IMR-90 (cell line): ENCODE measurements at regions not wholly inside any gene's neighbourhood (a gene's known extent, or its start where the extent isn't known, plus 50 kb on each side); places are given as distances from the start of the nearest gene placed in this dataset.

Experiments used
- ATAC-seq: fragments of 200-7000 bp; cut with Tn5 transposase; 2 replicates; pipeline ENCODE4 v1.9.1; 2020; ENCODE audit warnings: low read depth, mild to moderate bottlenecking, moderate library complexity
- BruUV-seq: library from RNA; stranded (reverse); fragments of 400-500 nt; replicated peaks from 2 replicates; lab custom pipeline; 2021; lab: Mats Ljungman, UMichigan
- CTCF ChIA-PET: fragments of 300-600 bp; formaldehyde crosslinking; extraction: SDS; loops from one replicate; lab custom pipeline; 2021; ENCODE audit warnings: antibody characterized with exemption; lab: Yijun Ruan, JAX
- POLR2A ChIA-PET: fragments of 300-600 bp; sonication (Branson Sonifier 250); formaldehyde crosslinking; loops from one replicate; lab custom pipeline; 2022; ENCODE audit warnings: antibody characterized with exemption; ENCODE audit not compliant: unreplicated experiment; lab: Charles Lee
- DNase-seq: peaks from one replicate; pipeline ENCODE4 v3.0.0; 2013
- H2AFZ ChIP-seq: replicated peaks from 2 replicates; pipeline ENCODE3; 2013; ENCODE audit warnings: low read length, mild to moderate bottlenecking; ENCODE audit not compliant: poor library complexity
- H2AK5ac ChIP-seq: 2 replicates; pipeline ENCODE4 v1.6.1; 2013; ENCODE audit warnings: low read depth, low read length, inconsistent platforms
- H2AK9ac ChIP-seq: replicated peaks from 2 replicates; pipeline ENCODE3; 2013; ENCODE audit warnings: mild to moderate bottlenecking, low read depth, low read length, moderate library complexity; ENCODE audit not compliant: poor library complexity
- H2BK120ac ChIP-seq: 2 replicates; pipeline ENCODE4 v1.6.1; 2013; ENCODE audit warnings: low read depth, low read length, inconsistent platforms
- H2BK15ac ChIP-seq: 3 replicates; pipeline ENCODE4 v1.6.1; 2013; ENCODE audit warnings: low read depth, low read length, inconsistent platforms
- H2BK20ac ChIP-seq: 2 replicates; pipeline ENCODE4 v1.6.1; 2013; ENCODE audit warnings: low read depth, mild to moderate bottlenecking, inconsistent platforms, low read length, moderate library complexity
- H2BK5ac ChIP-seq: 2 replicates; pipeline ENCODE4 v1.6.1; 2013; ENCODE audit warnings: mild to moderate bottlenecking, low read depth, low read length, inconsistent platforms; ENCODE audit not compliant: poor library complexity, severe bottlenecking
- H3K14ac ChIP-seq: replicated peaks from 2 replicates; pipeline ENCODE4 v1.6.1; 2013; ENCODE audit warnings: low read depth, low read length, inconsistent platforms
- H3K18ac ChIP-seq: 2 replicates; pipeline ENCODE4 v1.6.1; 2013; ENCODE audit warnings: low read depth, low read length, control low read depth
- H3K23ac ChIP-seq: 2 replicates; pipeline ENCODE4 v1.6.1; 2013; ENCODE audit warnings: low read depth, low read length, inconsistent platforms
- H3K27ac ChIP-seq: 2 replicates; pipeline ENCODE4 v1.5.1; 2013; ENCODE audit warnings: mild to moderate bottlenecking, control low read depth, low read length; ENCODE audit not compliant: insufficient read depth
- H3K27me3 ChIP-seq: 2 replicates; pipeline ENCODE4 v1.6.1; 2013; ENCODE audit warnings: low read length; ENCODE audit not compliant: control insufficient read depth, insufficient read depth
- H3K36me3 ChIP-seq: 2 replicates; pipeline ENCODE4 v1.6.1; 2013; ENCODE audit warnings: low read length, mixed read lengths; ENCODE audit not compliant: control insufficient read depth, insufficient read depth
- H3K4ac ChIP-seq: 2 replicates; pipeline ENCODE4 v1.6.1; 2013; ENCODE audit warnings: low read depth, low read length, inconsistent platforms
- H3K4me1 ChIP-seq: 2 replicates; pipeline ENCODE4 v1.6.1; 2013; ENCODE audit warnings: low read length, mixed read lengths; ENCODE audit not compliant: control insufficient read depth, insufficient read depth
- H3K4me2 ChIP-seq: 2 replicates; pipeline ENCODE4 v1.6.1; 2013; ENCODE audit warnings: low read depth, mild to moderate bottlenecking, control low read depth, low read length, moderate library complexity
- H3K4me3 ChIP-seq: 2 replicates; pipeline ENCODE4 v1.5.1; 2013; ENCODE audit warnings: low read depth, mild to moderate bottlenecking, control low read depth, low read length, moderate library complexity; ENCODE audit not compliant: insufficient read depth
- H3K56ac ChIP-seq: 2 replicates; pipeline ENCODE4 v1.6.1; 2013; ENCODE audit warnings: low read length, inconsistent platforms; ENCODE audit not compliant: insufficient read depth; ENCODE audit errors: extremely low read depth
- H3K79me1 ChIP-seq, 2 experiments: 2 replicates each; pipeline ENCODE4 v1.6.1; 2013; ENCODE audit warnings: low read length in 2 of 2, inconsistent platforms in 1 of 2, low read depth in 1 of 2
- H3K9ac ChIP-seq: 2 replicates; pipeline ENCODE4 v1.6.1; 2013; ENCODE audit warnings: low read depth, low read length, control low read depth
- H3K9me1 ChIP-seq: 2 replicates; pipeline ENCODE4 v1.6.1; 2013; ENCODE audit warnings: low read length, inconsistent platforms; ENCODE audit not compliant: insufficient read depth
- H3K9me3 ChIP-seq: 2 replicates; pipeline ENCODE4 v1.6.1; 2013; ENCODE audit warnings: low read length; ENCODE audit not compliant: control insufficient read depth, insufficient read depth
- H4K20me1 ChIP-seq: 2 replicates; pipeline ENCODE4 v1.6.1; 2013; ENCODE audit warnings: low read length, inconsistent platforms; ENCODE audit not compliant: insufficient read depth
- H4K5ac ChIP-seq: 2 replicates; pipeline ENCODE4 v1.6.1; 2013; ENCODE audit warnings: mild to moderate bottlenecking, low read depth, low read length, control low read depth
- H4K8ac ChIP-seq, 2 experiments: 2 replicates each; pipeline ENCODE4 v1.6.1; 2013; ENCODE audit warnings: low read depth in 2 of 2, low read length in 2 of 2, control low read depth in 1 of 2, inconsistent platforms in 1 of 2
- H4K91ac ChIP-seq: 2 replicates; pipeline ENCODE4 v1.6.1; 2013; ENCODE audit warnings: low read depth, low read length, inconsistent platforms; ENCODE audit not compliant: insufficient read depth
- BHLHE40 ChIP-seq: fragments of 150-350 bp; IDR thresholded peaks from 2 replicates; pipeline ENCODE4 v1.6.1; 2016; ENCODE audit warnings: mild to moderate bottlenecking, low read depth, low read length
- CEBPB ChIP-seq: IDR thresholded peaks from 2 replicates; pipeline ENCODE4 v1.6.1; 2012; ENCODE audit warnings: low read depth, low read length, improper control_type of control experiment
- CHD1 ChIP-seq: IDR thresholded peaks from 2 replicates; pipeline ENCODE4 v1.6.1; 2012; ENCODE audit warnings: low read depth, low read length, improper control_type of control experiment
- CTCF ChIP-seq: conservative IDR thresholded peaks from 2 replicates; pipeline ENCODE4 v1.5.1; 2012; ENCODE audit warnings: mild to moderate bottlenecking, low read depth, low read length, improper control_type of control experiment
- FOS ChIP-seq: fragments of 150-350 bp; IDR thresholded peaks from 2 replicates; pipeline ENCODE4 v1.6.1; 2016; ENCODE audit warnings: low read depth, low read length
- MAFK ChIP-seq: IDR thresholded peaks from 2 replicates; pipeline ENCODE4 v1.6.1; 2012; ENCODE audit warnings: low read depth, low read length, improper control_type of control experiment
- MAZ ChIP-seq: IDR thresholded peaks from 2 replicates; pipeline ENCODE4 v1.6.1; 2012; ENCODE audit warnings: low read depth, mild to moderate bottlenecking, low read length, improper control_type of control experiment, moderate library complexity, borderline replicate concordance
- MXI1 ChIP-seq: IDR thresholded peaks from 2 replicates; pipeline ENCODE4 v1.6.1; 2012; ENCODE audit warnings: low read depth, mild to moderate bottlenecking, low read length, moderate library complexity, borderline replicate concordance
- NFE2L2 ChIP-seq: fragments of 150-350 bp; IDR thresholded peaks from 2 replicates; pipeline ENCODE4 v1.6.1; 2016; ENCODE audit warnings: low read depth, mild to moderate bottlenecking, low read length
- POLR2A ChIP-seq: IDR thresholded peaks from 2 replicates; pipeline ENCODE4 v1.6.1; 2012; ENCODE audit warnings: mild to moderate bottlenecking, low read depth, low read length
- RAD21 ChIP-seq: IDR thresholded peaks from 2 replicates; pipeline ENCODE4 v1.6.1; 2012; ENCODE audit warnings: low read length, improper control_type of control experiment
- RCOR1 ChIP-seq: IDR thresholded peaks from 2 replicates; pipeline ENCODE4 v1.6.1; 2012; ENCODE audit warnings: mild to moderate bottlenecking, low read length, improper control_type of control experiment; ENCODE audit not compliant: insufficient replicate concordance
- RFX5 ChIP-seq: IDR thresholded peaks from 2 replicates; pipeline ENCODE4 v1.8.0; 2012; ENCODE audit warnings: low read depth, mild to moderate bottlenecking, low read length, moderate library complexity
- SMC3 ChIP-seq: fragments of 150-350 bp; IDR thresholded peaks from 2 replicates; pipeline ENCODE4 v1.6.1; 2016; ENCODE audit warnings: low read depth, mild to moderate bottlenecking, antibody characterized with exemption, low read length, moderate library complexity
- USF2 ChIP-seq: fragments of 150-350 bp; IDR thresholded peaks from 2 replicates; pipeline ENCODE4 v1.6.1; 2017; ENCODE audit warnings: mild to moderate bottlenecking, antibody characterized with exemption, low read length, low read depth
- dilution Hi-C: fragments of 300-500 bp; cut with HindIII; formaldehyde crosslinking; loops from one replicate; pipeline ENCODE4 v1.14.3; 2018; ENCODE audit warnings: low sequenced_read_pairs; ENCODE audit not compliant: unreplicated experiment
- in situ Hi-C: fragments of 300-500 bp; cut with MboI; formaldehyde crosslinking; loops from 3 replicates; pipeline ENCODE4 v1.14.3; 2019; ENCODE audit warnings: low sequenced_read_pairs, inconsistent platforms, mixed read lengths
- intact Hi-C: fragments of 100-400 bp; cut with micrococcal nuclease; formaldehyde crosslinking; loops from 2 replicates; pipeline ENCODE4 v1.10.0; 2022

DNA sequence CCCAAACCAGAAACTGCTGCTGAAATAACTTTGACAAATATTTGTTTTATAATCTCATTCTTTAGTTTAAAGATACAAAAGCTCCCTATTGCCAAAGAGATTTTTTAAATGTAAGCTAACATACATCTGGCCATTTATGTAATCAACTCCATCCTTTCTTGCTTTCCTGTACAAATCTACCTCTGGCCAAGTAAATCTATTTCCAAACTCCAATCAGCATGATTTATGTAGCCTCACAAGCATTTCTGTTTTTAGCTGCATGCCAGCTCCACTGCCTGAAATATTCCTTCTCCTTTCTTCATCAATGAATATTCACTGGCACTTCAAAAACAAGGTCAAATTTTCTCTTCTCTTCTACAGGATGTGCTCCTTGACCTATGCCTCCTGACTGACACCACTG lies 80.0 kb downstream of the SHOX2 start:
- ATAC-seq = no peak
- in situ Hi-C loops = no loop called here

More for the DNA sequence above, 80.0 kb downstream of the SHOX2 start:
- DNase-seq = no peak
- no peaks in the 10 kb centered on the region for H3K4me1 ChIP-seq
- no peaks in the 10 kb centered on the region for H3K9me3 ChIP-seq
- no peak overlapping the region for H3K14ac ChIP-seq
- no peaks in the 10 kb centered on the region for H3K79me1 ChIP-seq
- H2BK15ac ChIP-seq = no peak overlapping the region
- H4K20me1 ChIP-seq = no peaks in the 10 kb centered on the region
- no peak overlapping the region for H3K27ac ChIP-seq
- no peak overlapping the region for H3K4me2 ChIP-seq
- H2AFZ ChIP-seq = no peak overlapping the region
- H2BK20ac ChIP-seq = no peak overlapping the region
- H3K56ac ChIP-seq = no peak overlapping the region
- CTCF ChIA-PET = no interaction called here
- no peak overlapping the region for H4K8ac ChIP-seq
- no peak overlapping the region for H3K4me3 ChIP-seq
- no peaks in the 10 kb centered on the region for H3K9me1 ChIP-seq
- H3K36me3 ChIP-seq = no peaks in the 10 kb centered on the region
- H3K18ac ChIP-seq = no peak overlapping the region
- no peak overlapping the region for H2BK5ac ChIP-seq
- H2AK9ac ChIP-seq = no peak overlapping the region
- no peak overlapping the region for H2AK5ac ChIP-seq
- no peak overlapping the region for H4K91ac ChIP-seq
- H2BK120ac ChIP-seq = no peak overlapping the region
- no peak for TF ChIP-seq MXI1
- TF ChIP-seq BHLHE40 = no peak
- no peak for TF ChIP-seq RFX5
- no peak for TF ChIP-seq MAZ
- no peak for TF ChIP-seq MAFK
- no peak for TF ChIP-seq RAD21
- no peak for TF ChIP-seq FOS
- no peak for TF ChIP-seq NFE2L2
- no peak for TF ChIP-seq POLR2A
- no peak for TF ChIP-seq CHD1
- no peak for TF ChIP-seq USF2
- no peak for TF ChIP-seq SMC3
- TF ChIP-seq CEBPB = no peak
- TF ChIP-seq CTCF = no peak
- no peak for TF ChIP-seq RCOR1
- POLR2A ChIA-PET = no interaction called here
- H4K5ac ChIP-seq = no peak overlapping the region
- no peak overlapping the region for H3K4ac ChIP-seq
- no peak overlapping the region for H3K9ac ChIP-seq
- intact Hi-C loops = no loop called here
- no TSS peak for BruUV-seq
- dilution Hi-C loops = no loop called here
- H3K27me3 ChIP-seq = no peaks in the 10 kb centered on the region
- no peak overlapping the region for H3K23ac ChIP-seq
